HCT116 (cell line): ENCODE measurements at regions not wholly inside any gene's neighbourhood (a gene's known extent, or its start where the extent isn't known, plus 50 kb on each side); places are given as distances from the start of the nearest gene placed in this dataset.

Source experiments
- ATAC-seq: fragments of 200-7000 bp; cut with Tn5 transposase; 2 replicates; pipeline ENCODE4 v1.9.1; 2020; ENCODE audit warnings: mild to moderate bottlenecking, moderate library complexity
- BruUV-seq: library from RNA; stranded (reverse); fragments of 400-500 nt; replicated peaks from 2 replicates; lab custom pipeline; 2021; lab: Mats Ljungman, UMichigan
- CTCF ChIA-PET: fragments of 300-600 bp; sonication (Branson Sonifier 250); formaldehyde crosslinking; loops from one replicate; lab custom pipeline; 2021; ENCODE audit warnings: antibody characterized with exemption; lab: Charles Lee
- POLR2A ChIA-PET: fragments of 300-600, 350-600 bp; sonication (Branson Sonifier 250); formaldehyde crosslinking; loops from one replicate; lab custom pipeline; 2021; ENCODE audit warnings: antibody characterized with exemption; lab: Charles Lee
- RAD21 ChIA-PET, 2 experiments: fragments of 300-600 bp; sonication (Branson Sonifier 250); formaldehyde crosslinking; loops; one replicate each; lab custom pipeline; 2023; ENCODE audit warnings: low total read pairs in 2 of 2; ENCODE audit not compliant: uncharacterized antibody in 2 of 2, unreplicated experiment in 2 of 2, low non-redundant PET in 1 of 2; lab: Charles Lee
- DNase-seq: peaks from one replicate; pipeline ENCODE4 v3.0.0-alpha.2; 2010; ENCODE audit warnings: low read depth, low spot score
- H2AFZ ChIP-seq: fragments of 200-600 bp; shearing (Covaris generic), sonication (generic); 2 replicates; pipeline ENCODE4 v1.6.1; 2017; ENCODE audit warnings: low read depth, mixed run types, mixed read lengths, antibody characterized with exemption, low read length; ENCODE audit not compliant: poor library complexity, severe bottlenecking
- H3K27ac ChIP-seq: 2 replicates; pipeline ENCODE4 v1.5.1; 2012; ENCODE audit warnings: low read depth, low read length
- H3K27me3 ChIP-seq: fragments of 200-600 bp; sonication (generic); 2 replicates; pipeline ENCODE4 v1.6.1; 2016; ENCODE audit warnings: mixed run types, low read length, mixed read lengths; ENCODE audit not compliant: insufficient read depth
- H3K36me3 ChIP-seq, 2 experiments: fragments of 200-500 bp in 1 of 2; fragments of 200-600 bp in 1 of 2; sonication (Bioruptor generic) in 1 of 2; sonication (generic) in 1 of 2; 2 replicates each; pipeline versions ENCODE4 v1.5.1 to v1.6.1; 2014 to 2016; ENCODE audit warnings: low read length in 2 of 2, inconsistent platforms in 1 of 2, mixed read lengths in 1 of 2, mixed run types in 1 of 2; ENCODE audit not compliant: insufficient read depth in 2 of 2, control insufficient read depth in 1 of 2
- H3K4me1 ChIP-seq, 2 experiments: fragments of 200-600 bp in 1 of 2; sonication (generic) in 1 of 2; 2 replicates each; pipeline versions ENCODE4 v1.5.1 to v1.6.1; 2012 to 2017; ENCODE audit warnings: low read length in 2 of 2, inconsistent platforms in 1 of 2, mild to moderate bottlenecking in 1 of 2, mixed read lengths in 1 of 2, mixed run types in 1 of 2, moderate library complexity in 1 of 2; ENCODE audit not compliant: insufficient read depth in 2 of 2, control insufficient read depth in 1 of 2
- H3K4me2 ChIP-seq: fragments of 200-600 bp; sonication (generic); 2 replicates; pipeline ENCODE4 v1.6.1; 2017; ENCODE audit warnings: mixed run types, low read length, mixed read lengths
- H3K4me3 ChIP-seq, 2 experiments: fragments of 200-600 bp in 1 of 2; sonication (generic) in 1 of 2; replicated peaks in 1 of 2; 2 replicates each; pipeline ENCODE4 v1.5.1; 2011 to 2016; ENCODE audit warnings: low read length in 2 of 2, control low read depth in 1 of 2, low read depth in 1 of 2, mild to moderate bottlenecking in 1 of 2, mixed read lengths in 1 of 2, mixed run types in 1 of 2
- H3K79me2 ChIP-seq: fragments of 200-600 bp; sonication (generic); 2 replicates; pipeline ENCODE4 v1.6.1; 2017; ENCODE audit warnings: mild to moderate bottlenecking, mixed run types, low read length, moderate library complexity, mixed read lengths; ENCODE audit not compliant: insufficient read depth
- H3K9ac ChIP-seq: fragments of 200-600 bp; sonication (generic); 2 replicates; pipeline ENCODE4 v1.6.1; 2016; ENCODE audit warnings: low read length, mixed read lengths
- H3K9me2 ChIP-seq: fragments of 200-600 bp; sonication (generic), shearing (Covaris generic); 2 replicates; pipeline ENCODE4 v1.6.1; 2017; ENCODE audit warnings: mixed run types, mild to moderate bottlenecking, moderate library complexity; ENCODE audit not compliant: insufficient read depth
- H3K9me3 ChIP-seq, 2 experiments: fragments of 200-500 bp in 1 of 2; fragments of 200-600 bp in 1 of 2; sonication (Bioruptor generic) in 1 of 2; sonication (generic) in 1 of 2; 2 replicates each; pipeline ENCODE4 v1.6.1; 2014 to 2017; ENCODE audit warnings: low read length in 2 of 2, mixed read lengths in 2 of 2, inconsistent platforms in 1 of 2, low read depth in 1 of 2, mild to moderate bottlenecking in 1 of 2, mixed run types in 1 of 2, moderate library complexity in 1 of 2; ENCODE audit not compliant: control insufficient read depth in 1 of 2, insufficient read depth in 1 of 2
- H4K20me1 ChIP-seq: fragments of 200-600 bp; sonication (generic), shearing (Covaris generic); 2 replicates; pipeline ENCODE4 v1.6.1; 2017; ENCODE audit warnings: mixed run types, mild to moderate bottlenecking, moderate library complexity; ENCODE audit not compliant: insufficient read depth
- CTCF ChIP-seq, 3 experiments: fragments of 200-600 bp in 1 of 3; sonication (generic) in 1 of 3; IDR thresholded peaks in 2 of 3; conservative IDR thresholded peaks in 1 of 3; 2 replicates each; pipeline ENCODE4 v1.5.1; 2012 to 2017; ENCODE audit warnings: low read depth in 2 of 3, low read length in 2 of 3, antibody characterized with exemption in 1 of 3, borderline replicate concordance in 1 of 3, control low read depth in 1 of 3, mild to moderate bottlenecking in 1 of 3, mixed read lengths in 1 of 3, mixed run types in 1 of 3, moderate library complexity in 1 of 3; ENCODE audit not compliant: insufficient read depth in 1 of 3
- ELF1 ChIP-seq: IDR thresholded peaks from 2 replicates; pipeline ENCODE4 v1.6.1; 2012; ENCODE audit warnings: low read depth, borderline replicate concordance
- POLR2AphosphoS5 ChIP-seq: IDR thresholded peaks from 2 replicates; pipeline ENCODE4 v1.6.1; 2011; ENCODE audit warnings: mild to moderate bottlenecking, low read depth, low read length, moderate library complexity
- RAD21 ChIP-seq: IDR thresholded peaks from 2 replicates; pipeline ENCODE4 v1.6.1; 2012; ENCODE audit warnings: low read depth, mild to moderate bottlenecking
- intact Hi-C: fragments of 100-400 bp; cut with micrococcal nuclease; formaldehyde crosslinking; loops from 2 replicates; pipeline ENCODE4 v1.10.0; 2022
- TF ChIP-seq, protein P1 (sequence below): IDR thresholded peaks from 2 replicates; pipeline ENCODE4 v1.6.1; 2012; ENCODE audit warnings: low read depth

DNA sequence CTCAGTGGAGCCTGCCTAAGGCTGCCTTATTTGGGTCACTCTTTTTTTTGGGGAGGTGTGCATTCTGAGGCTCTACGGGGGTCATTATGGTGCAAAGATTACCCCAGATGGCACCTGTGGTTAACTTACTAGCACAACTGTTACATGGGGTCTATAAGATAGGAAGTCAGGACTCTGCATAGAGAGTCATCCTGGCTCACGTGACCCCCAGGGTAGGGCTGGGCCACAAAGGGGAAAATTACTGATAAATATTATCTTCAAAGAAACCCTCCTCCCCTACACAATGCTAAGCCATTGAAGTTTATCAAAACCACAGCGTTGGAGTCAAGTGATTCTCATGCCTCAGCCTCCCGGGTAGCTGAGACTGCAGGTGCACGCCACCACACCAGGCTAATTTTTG, 397.1 kb downstream of the MN1 start (continued):
- TF ChIP-seq ELF1 (no peak), POLR2AphosphoS5 (no peak)

DNA sequence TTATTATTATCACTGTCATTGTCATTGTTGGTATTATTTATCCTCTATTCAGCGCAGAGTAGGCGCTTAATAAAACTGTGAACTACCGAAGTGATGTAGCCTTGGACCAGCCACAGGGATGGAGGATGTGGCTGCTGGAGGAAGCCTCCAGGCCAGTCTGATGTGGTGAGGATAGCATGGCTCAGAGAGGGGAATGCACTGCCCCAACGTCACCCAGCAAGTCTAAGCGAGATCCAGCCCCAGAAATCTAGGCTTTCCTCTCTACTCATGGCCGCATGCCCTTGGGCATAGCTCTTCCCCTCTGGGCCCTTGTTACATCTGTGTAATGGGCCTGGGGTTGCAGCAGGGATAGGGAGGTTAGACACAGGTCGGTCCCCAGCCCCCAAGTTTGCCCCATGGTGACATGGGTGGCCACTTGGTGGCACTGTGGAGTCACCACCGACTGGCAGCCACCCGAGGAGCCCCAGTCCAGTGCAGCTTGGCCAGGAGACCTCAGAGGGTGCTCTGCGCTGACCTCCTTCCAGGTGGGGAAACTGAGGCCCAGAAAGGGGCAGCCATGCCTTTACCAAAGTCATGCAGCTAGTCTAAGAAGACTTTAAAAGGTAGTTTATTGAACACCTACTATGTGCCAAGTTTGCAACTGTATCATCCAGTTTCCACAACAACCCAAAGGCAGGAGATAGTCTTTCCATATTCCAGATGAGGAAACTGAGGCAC, 395.7 kb downstream of the MN1 start:
- Histone ChIP-seq H3K4me3 (no peak overlapping the region), H3K4me1 (no peaks in the 10 kb centered on the region), H3K9ac (no peak overlapping the region), H3K9me2 (no peaks in the 10 kb centered on the region), H3K27ac (no peak overlapping the region), H4K20me1 (no peaks in the 10 kb centered on the region), H3K27me3 (peaks cover 5% of the 10 kb centered on the region), H2AFZ (no peak overlapping the region), H3K36me3 (no peaks in the 10 kb centered on the region), H3K79me2 (no peaks in the 10 kb centered on the region), H3K9me3 (no peaks in the 10 kb centered on the region), H3K4me2 (no peak overlapping the region)
- TF ChIP-seq, protein P1, sequence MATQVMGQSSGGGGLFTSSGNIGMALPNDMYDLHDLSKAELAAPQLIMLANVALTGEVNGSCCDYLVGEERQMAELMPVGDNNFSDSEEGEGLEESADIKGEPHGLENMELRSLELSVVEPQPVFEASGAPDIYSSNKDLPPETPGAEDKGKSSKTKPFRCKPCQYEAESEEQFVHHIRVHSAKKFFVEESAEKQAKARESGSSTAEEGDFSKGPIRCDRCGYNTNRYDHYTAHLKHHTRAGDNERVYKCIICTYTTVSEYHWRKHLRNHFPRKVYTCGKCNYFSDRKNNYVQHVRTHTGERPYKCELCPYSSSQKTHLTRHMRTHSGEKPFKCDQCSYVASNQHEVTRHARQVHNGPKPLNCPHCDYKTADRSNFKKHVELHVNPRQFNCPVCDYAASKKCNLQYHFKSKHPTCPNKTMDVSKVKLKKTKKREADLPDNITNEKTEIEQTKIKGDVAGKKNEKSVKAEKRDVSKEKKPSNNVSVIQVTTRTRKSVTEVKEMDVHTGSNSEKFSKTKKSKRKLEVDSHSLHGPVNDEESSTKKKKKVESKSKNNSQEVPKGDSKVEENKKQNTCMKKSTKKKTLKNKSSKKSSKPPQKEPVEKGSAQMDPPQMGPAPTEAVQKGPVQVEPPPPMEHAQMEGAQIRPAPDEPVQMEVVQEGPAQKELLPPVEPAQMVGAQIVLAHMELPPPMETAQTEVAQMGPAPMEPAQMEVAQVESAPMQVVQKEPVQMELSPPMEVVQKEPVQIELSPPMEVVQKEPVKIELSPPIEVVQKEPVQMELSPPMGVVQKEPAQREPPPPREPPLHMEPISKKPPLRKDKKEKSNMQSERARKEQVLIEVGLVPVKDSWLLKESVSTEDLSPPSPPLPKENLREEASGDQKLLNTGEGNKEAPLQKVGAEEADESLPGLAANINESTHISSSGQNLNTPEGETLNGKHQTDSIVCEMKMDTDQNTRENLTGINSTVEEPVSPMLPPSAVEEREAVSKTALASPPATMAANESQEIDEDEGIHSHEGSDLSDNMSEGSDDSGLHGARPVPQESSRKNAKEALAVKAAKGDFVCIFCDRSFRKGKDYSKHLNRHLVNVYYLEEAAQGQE = no peak
- TF ChIP-seq RAD21 = peak; percentile 72
- TF ChIP-seq CTCF (IDR thresholded peaks at IDR 0.05 in 2 of 3, conservative IDR thresholded peaks at IDR 0.05 in 1 of 3; ENCODE audit: borderline replicate concordance in 1 of 3, insufficient read depth in 1 of 3, low read depth in 2 of 3, low read length in 2 of 3) = peak; percentile 46 to 88 (median 80); a peak in 5 of 6 replicates
- DNase-seq (peak; percentile 18), ATAC-seq (peak; percentile 99)
- no TSS peak for BruUV-seq
- intact Hi-C loops = loop anchor here (2.0 to 5.0 kb wide), 4 partner anchors 211 to 603 kb away; no protein-coding TSS in a partner anchor
- ChIA-PET RAD21 (interaction anchor here in 1 of 2 experiments (0.7 kb wide), 1 partner anchor 9 kb away, joined by 3 read pairs; no protein-coding TSS in a partner anchor), POLR2A (no interaction called here), CTCF (interaction anchor here (1.1 to 1.2 kb wide), 3 partner anchors 16 to 649 kb away, joined by 3 to 5 read pairs (median 5); no protein-coding TSS in a partner anchor)
